GM23338 (cell line): ENCODE measurements at regions not wholly inside any gene's neighbourhood (a gene's known extent, or its start where the extent isn't known, plus 50 kb on each side); places are given as distances from the start of the nearest gene placed in this dataset.

Experiments
- CREB1 ChIP-seq: fragments of 250-450 bp; sonication (Bioruptor Pico); IDR thresholded peaks from 2 replicates; pipeline ENCODE4 v1.5.0; 2020; ENCODE audit warnings: low read depth, mild to moderate bottlenecking, moderate library complexity
- CTCF ChIP-seq, 2 experiments: fragments of 200-600 bp in 1 of 2; sonication (generic) in 1 of 2; conservative IDR thresholded peaks; 2 replicates each; pipeline versions ENCODE4 v1.5.1 to v1.6.1; 2016 to 2017; ENCODE audit warnings: antibody characterized with exemption in 2 of 2, low read depth in 2 of 2, mild to moderate bottlenecking in 2 of 2, moderate library complexity in 1 of 2
- ETS1 ChIP-seq: IDR thresholded peaks from 2 replicates; pipeline ENCODE4 v1.6.1; 2016; ENCODE audit warnings: antibody characterized with exemption
- EZH2 ChIP-seq: fragments of 200-600 bp; sonication (generic); IDR thresholded peaks from one replicate; pipeline ENCODE4 v1.8.0; 2017; ENCODE audit warnings: antibody characterized with exemption, mild to moderate bottlenecking, low read depth; ENCODE audit not compliant: unreplicated experiment
- EZH2phosphoT487 ChIP-seq: fragments of 200-600 bp; sonication (generic); IDR thresholded peaks from one replicate; pipeline ENCODE4 v1.8.1; 2018; ENCODE audit warnings: antibody characterized with exemption; ENCODE audit not compliant: unreplicated experiment
- JUNB ChIP-seq: IDR thresholded peaks from one replicate; pipeline ENCODE4 v1.6.1; 2016; ENCODE audit warnings: antibody characterized with exemption; ENCODE audit not compliant: unreplicated experiment
- NANOG ChIP-seq: IDR thresholded peaks from 2 replicates; pipeline ENCODE4 v1.6.1; 2016; ENCODE audit warnings: antibody characterized with exemption, borderline replicate concordance
- POLR2AphosphoS5 ChIP-seq: IDR thresholded peaks from 2 replicates; pipeline ENCODE4 v1.6.1; 2016; ENCODE audit warnings: antibody characterized with exemption, low read depth
- REST ChIP-seq: IDR thresholded peaks from one replicate; pipeline ENCODE4 v1.6.1; 2018; ENCODE audit warnings: antibody characterized with exemption; ENCODE audit not compliant: unreplicated experiment
- ZNF114 ChIP-seq: fragments of 250-450 bp; sonication (Bioruptor Pico); IDR thresholded peaks from 2 replicates; pipeline ENCODE4 v1.5.0; 2020; ENCODE audit warnings: mild to moderate bottlenecking, moderate library complexity

DNA sequence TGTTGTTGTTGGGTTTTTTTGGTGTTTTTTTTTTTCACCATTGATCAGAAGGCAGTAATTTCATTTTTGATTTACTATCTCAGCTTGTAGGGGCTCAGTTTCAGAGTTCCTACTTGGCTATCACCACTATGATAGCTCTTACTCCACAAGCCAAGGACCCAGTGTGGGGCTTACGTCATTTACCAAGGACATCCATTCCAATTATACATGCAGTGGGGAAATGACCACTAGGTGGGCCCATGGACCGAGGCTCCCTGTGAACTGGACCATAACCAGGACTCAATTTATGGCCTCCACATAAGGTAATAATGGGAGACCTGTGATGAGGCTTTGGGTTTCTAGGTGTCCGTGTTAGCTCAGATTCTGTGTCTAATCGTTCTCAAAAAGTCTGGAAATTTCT is 67.5 kb upstream of the CACNA1D start:
- TF ChIP-seq CTCF (conservative IDR thresholded peaks at IDR 0.05; ENCODE audit: low read depth in 2 of 2) (peak; percentile 34 to 45), EZH2 (no peak), EZH2phosphoT487 (no peak), POLR2AphosphoS5 (no peak), REST (no peak), JUNB (no peak), CREB1 (CRISPR knock-in tag) (no peak), ZNF114 (no peak), NANOG (no peak), ETS1 (no peak)
